Right lobe of liver (tissue), 6 donors: ENCODE measurements at regions not wholly inside any gene's neighbourhood (a gene's known extent, or its start where the extent isn't known, plus 50 kb on each side); places are given as distances from the start of the nearest gene placed in this dataset.

Experiments
- ATAC-seq, 4 donors: fragments of 200-7000 bp; cut with Tn5 transposase; one replicate each; pipeline ENCODE4 v1.9.1; 2020; ENCODE audit warnings: mild to moderate bottlenecking in 4 of 4, moderate library complexity in 4 of 4
- DNase-seq, 3 donors: peaks; one replicate each; pipeline ENCODE4 v3.0.0-alpha.2; 2020
- H3K27ac ChIP-seq, 3 donors: fragments of 200-600 bp; one replicate each; pipeline ENCODE4 v1.8.0; 2022
- H3K27me3 ChIP-seq, 2 donors: fragments of 200-600 bp; one replicate each; pipeline ENCODE4 v1.8.0; 2022
- H3K36me3 ChIP-seq, 4 donors: fragments of 200-600 bp; sonication (generic) in 1 of 4; one replicate each; pipeline versions ENCODE4 v1.5.1 to v1.8.0; 2017 to 2022; ENCODE audit warnings: control low read depth in 1 of 4
- H3K4me1 ChIP-seq, 4 donors: fragments of 200-600 bp; sonication (generic) in 1 of 4; one replicate each; pipeline versions ENCODE4 v1.5.1 to v1.8.0; 2017 to 2022; ENCODE audit warnings: control low read depth in 1 of 4
- H3K4me3 ChIP-seq, 3 donors: fragments of 200-600 bp; one replicate each; pipeline ENCODE4 v1.8.0; 2022
- H3K9me3 ChIP-seq, 4 donors: fragments of 200-600 bp; sonication (generic) in 1 of 4; one replicate each; pipeline versions ENCODE4 v1.5.1 to v1.8.0; 2017 to 2022; ENCODE audit warnings: control low read depth in 1 of 4
- CTCF ChIP-seq, 4 donors: fragments of 200-600 bp in 3 of 4; fragments of 450-650 bp in 1 of 4; IDR thresholded peaks; one replicate each; pipeline versions ENCODE4 v1.5.1 to v1.8.0; 2016 to 2022; ENCODE audit warnings: antibody characterized with exemption in 4 of 4, mild to moderate bottlenecking in 2 of 4
- POLR2A ChIP-seq: fragments of 450-650 bp; IDR thresholded peaks from one replicate; pipeline ENCODE4 v1.6.1; 2017; ENCODE audit warnings: antibody characterized with exemption, mild to moderate bottlenecking
- WGBS: methylation state at CpG from one replicate; pipeline ENCODE4 v1.1.6; 2018; ENCODE audit warnings: low coverage, low lambda C conversion rate; ENCODE audit not compliant: insufficient coverage; ENCODE audit errors: missing lambda C conversion rate; 5-methylcytosine and 5-hydroxymethylcytosine counted together
- intact Hi-C, 2 donors: fragments of 100-400 bp; cut with DNase I; formaldehyde crosslinking; loops; one replicate each; pipeline versions ENCODE4 v1.11.2 to v1.14.1; 2022
- donor health status: DM: no; HTN: yes; CAD: no.
- donor health status: DM: no; HTN: no; CAD: no.
- donor health status: DM: no; HTN: no; CAD: no.
- donor health status: DM: no; HTN: yes; CAD: no.
- donor health status: DM: no; HTN: yes; CAD: no.

- DNase-seq (no peak), ATAC-seq (peak in 1 of 4 donors; percentile 20)
- intact Hi-C loops: no loop called here
- 41% methylated on average over 11 of the region's 11 CpGs for WGBS
- Histone ChIP-seq H3K4me1 (no peaks in the 10 kb centered on the region), H3K27me3 (no peaks in the 10 kb centered on the region), H3K4me3 (no peak overlapping the region), H3K9me3 (no peaks in the 10 kb centered on the region), H3K27ac (no peak overlapping the region), H3K36me3 (no peaks in the 10 kb centered on the region)
- no peak for TF ChIP-seq CTCF (IDR thresholded peaks at IDR 0.05)
- no peak for TF ChIP-seq POLR2A
These were observed 364.1 kb downstream of the SS18 start for GRCh38 chr18:25726298-25726697.

- H3K4me3 ChIP-seq: no peak overlapping the region
- no peak for ATAC-seq
- no peaks in the 10 kb centered on the region for H3K27me3 ChIP-seq
- no peak overlapping the region for H3K27ac ChIP-seq
- 48% methylated on average over 2 of the region's 2 CpGs for WGBS
- no peaks in the 10 kb centered on the region for H3K4me1 ChIP-seq
- intact Hi-C loops: no loop called here
- no peaks in the 10 kb centered on the region for H3K36me3 ChIP-seq
- no peaks in the 10 kb centered on the region for H3K9me3 ChIP-seq
- no peak for DNase-seq
- TF ChIP-seq CTCF (IDR thresholded peaks at IDR 0.05) (no peak), POLR2A (no peak)
These were observed 364.9 kb downstream of the SS18 start for GRCh38 chr18:25725501-25725900.

GRCh38 chr18:25724997-25725396 is 365.4 kb downstream of the SS18 start:
- Histone ChIP-seq H3K36me3 (no peaks in the 10 kb centered on the region), H3K9me3 (no peaks in the 10 kb centered on the region), H3K27me3 (no peaks in the 10 kb centered on the region), H3K4me3 (no peak overlapping the region), H3K4me1 (no peaks in the 10 kb centered on the region), H3K27ac (no peak overlapping the region)
- TF ChIP-seq CTCF (IDR thresholded peaks at IDR 0.05): no peak
- TF ChIP-seq POLR2A: no peak
- no peak for ATAC-seq
- 63% methylated on average over 4 of the region's 4 CpGs for WGBS
- no peak for DNase-seq
- intact Hi-C loops: no loop called here

- H3K27ac ChIP-seq: no peak overlapping the region
- DNase-seq (no peak), ATAC-seq (no peak)
- no peaks in the 10 kb centered on the region for H3K4me1 ChIP-seq
- H3K4me3 ChIP-seq: no peak overlapping the region
- no peaks in the 10 kb centered on the region for H3K36me3 ChIP-seq
- H3K27me3 ChIP-seq: no peaks in the 10 kb centered on the region
- intact Hi-C loops: no loop called here
- 54% methylated on average over 1 of the region's 2 CpGs for WGBS
- H3K9me3 ChIP-seq: no peaks in the 10 kb centered on the region
- no peak for TF ChIP-seq CTCF (IDR thresholded peaks at IDR 0.05)
- TF ChIP-seq POLR2A: no peak
These were observed 366.3 kb downstream of the SS18 start for GRCh38 chr18:25724121-25724520.

- H3K9me3 ChIP-seq: no peaks in the 10 kb centered on the region
- intact Hi-C loops: no loop called here
- no peaks in the 10 kb centered on the region for H3K36me3 ChIP-seq
- no peak for DNase-seq
- TF ChIP-seq CTCF (IDR thresholded peaks at IDR 0.05): no peak
- no peak for TF ChIP-seq POLR2A
- no peak for ATAC-seq
- no peak overlapping the region for H3K27ac ChIP-seq
- 51% methylated on average over 4 of the region's 4 CpGs for WGBS
- H3K27me3 ChIP-seq: no peaks in the 10 kb centered on the region
- no peaks in the 10 kb centered on the region for H3K4me1 ChIP-seq
- no peak overlapping the region for H3K4me3 ChIP-seq
These were observed 361.1 kb upstream of the ZNF521 start for GRCh38 chr18:25713103-25713502.
